ENCODE measurements at regions not wholly inside any gene's neighbourhood (a gene's known extent, or its start where the extent isn't known, plus 50 kb on each side); places are given as distances from the start of the nearest gene placed in this dataset.

DNA sequence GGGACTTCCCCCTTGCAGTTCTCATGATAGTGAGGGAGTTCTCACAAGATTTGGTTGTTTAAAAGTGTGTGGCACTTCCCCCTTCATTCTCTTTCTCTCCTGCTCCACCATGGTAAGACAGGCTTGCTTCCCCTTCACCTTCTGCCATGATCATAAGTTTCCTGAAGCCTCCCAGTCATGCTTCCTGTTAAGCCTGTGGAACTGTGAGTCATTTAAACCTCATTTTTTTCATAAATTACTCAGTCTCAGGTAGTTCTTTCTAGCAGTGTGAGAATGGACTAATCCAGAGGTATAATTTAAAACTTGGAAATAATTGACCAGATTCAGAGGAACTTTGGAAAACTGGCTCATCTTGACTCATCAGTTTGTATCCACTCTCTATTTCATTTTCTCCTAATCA is 129.0 kb downstream of the TMEM47 start:
- TF ChIP-seq CHD2 (IDR thresholded peaks at IDR 0.05; ENCODE audit: low read length, partially characterized antibody) (no peak), CTCF (IDR thresholded peaks at IDR 0.05) (no peak), USF2 (IDR thresholded peaks at IDR 0.05; ENCODE audit: borderline replicate concordance, low read depth, low read length) (no peak), USF1 (IDR thresholded peaks at IDR 0.05; ENCODE audit: borderline replicate concordance, low read depth) (no peak), FOXM1 (IDR thresholded peaks at IDR 0.05; ENCODE audit: low read depth) (no peak), SIN3A (IDR thresholded peaks at IDR 0.05; ENCODE audit: borderline replicate concordance, low read depth, low read length) (no peak), POLR2AphosphoS5 (IDR thresholded peaks at IDR 0.05; ENCODE audit: low read depth, low read length) (no peak), MAX (IDR thresholded peaks at IDR 0.05; ENCODE audit: low read depth) (no peak)
- TF ChIP-seq, protein P1, sequence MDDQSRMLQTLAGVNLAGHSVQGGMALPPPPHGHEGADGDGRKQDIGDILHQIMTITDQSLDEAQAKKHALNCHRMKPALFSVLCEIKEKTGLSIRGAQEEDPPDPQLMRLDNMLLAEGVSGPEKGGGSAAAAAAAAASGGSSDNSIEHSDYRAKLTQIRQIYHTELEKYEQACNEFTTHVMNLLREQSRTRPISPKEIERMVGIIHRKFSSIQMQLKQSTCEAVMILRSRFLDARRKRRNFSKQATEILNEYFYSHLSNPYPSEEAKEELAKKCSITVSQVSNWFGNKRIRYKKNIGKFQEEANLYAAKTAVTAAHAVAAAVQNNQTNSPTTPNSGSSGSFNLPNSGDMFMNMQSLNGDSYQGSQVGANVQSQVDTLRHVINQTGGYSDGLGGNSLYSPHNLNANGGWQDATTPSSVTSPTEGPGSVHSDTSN (IDR thresholded peaks at IDR 0.05) = no peak

All from SK-N-SH (cell line).